ENCODE measurements at regions not wholly inside any gene's neighbourhood (a gene's known extent, or its start where the extent isn't known, plus 50 kb on each side); places are given as distances from the start of the nearest gene placed in this dataset.

- no peak overlapping the region for H3K27ac Mint-ChIP-seq
- ChIA-PET CTCF (no interaction called here), POLR2A (no interaction called here)
- H3K27me3 Mint-ChIP-seq = peaks cover 15% of the 10 kb centered on the region
- peaks cover 2% of the 10 kb centered on the region for H3K36me3 Mint-ChIP-seq (ENCODE audit: low read depth)
- H3K9me3 Mint-ChIP-seq = peaks cover 21% of the 10 kb centered on the region
- no peak for DNase-seq
- no peaks in the 10 kb centered on the region for H3K4me1 Mint-ChIP-seq
- H3K4me3 Mint-ChIP-seq = no peak overlapping the region
Measured at GRCh38 chr1:229812148-229812547, 186.1 kb downstream of the URB2 start.

GRCh38 chr1:229812693-229813092, 186.6 kb downstream of the URB2 start:
- CTCF ChIA-PET = interaction anchor here (0.6 kb wide), 1 partner anchor 1078 kb away, joined by 4 read pairs; no protein-coding TSS in a partner anchor
- no peak overlapping the region for H3K4me3 Mint-ChIP-seq

GRCh38 chr1:229815076-229815475, 189.0 kb downstream of the URB2 start:
- ChIA-PET POLR2A (no interaction called here), CTCF (interaction anchor here (0.6 kb wide), 1 partner anchor 550 kb away, joined by 3 read pairs; no protein-coding TSS in a partner anchor)
- peaks cover 7% of the 10 kb centered on the region for H3K9me3 Mint-ChIP-seq
- H3K4me3 Mint-ChIP-seq = no peak overlapping the region
- peaks cover 24% of the 10 kb centered on the region for H3K27me3 Mint-ChIP-seq
- H3K36me3 Mint-ChIP-seq (ENCODE audit: low read depth) = no peaks in the 10 kb centered on the region
- no peaks in the 10 kb centered on the region for H3K4me1 Mint-ChIP-seq
- no peak for DNase-seq
- H3K27ac Mint-ChIP-seq = no peak overlapping the region

More at GRCh38 chr1:229812693-229813092, 186.6 kb downstream of the URB2 start:
- peaks cover 2% of the 10 kb centered on the region for H3K36me3 Mint-ChIP-seq (ENCODE audit: low read depth)
- no peak for DNase-seq
- H3K27me3 Mint-ChIP-seq = peaks cover 20% of the 10 kb centered on the region
- no peaks in the 10 kb centered on the region for H3K4me1 Mint-ChIP-seq
- peaks cover 21% of the 10 kb centered on the region for H3K9me3 Mint-ChIP-seq
- POLR2A ChIA-PET = no interaction called here
- H3K27ac Mint-ChIP-seq = no peak overlapping the region

- no peak for DNase-seq
- Mint-ChIP-seq H3K27ac (no peak overlapping the region), H3K36me3 (ENCODE audit: low read depth) (no peaks in the 10 kb centered on the region), H3K4me3 (no peak overlapping the region), H3K9me3 (no peaks in the 10 kb centered on the region), H3K4me1 (no peaks in the 10 kb centered on the region), H3K27me3 (peaks cover 19% of the 10 kb centered on the region)
- POLR2A ChIA-PET = no interaction called here
- CTCF ChIA-PET = interaction anchor here (0.6 kb wide), 1 partner anchor 549 kb away, joined by 3 read pairs; no protein-coding TSS in a partner anchor
Measured at GRCh38 chr1:229815961-229816360, 189.9 kb downstream of the URB2 start.

DNA sequence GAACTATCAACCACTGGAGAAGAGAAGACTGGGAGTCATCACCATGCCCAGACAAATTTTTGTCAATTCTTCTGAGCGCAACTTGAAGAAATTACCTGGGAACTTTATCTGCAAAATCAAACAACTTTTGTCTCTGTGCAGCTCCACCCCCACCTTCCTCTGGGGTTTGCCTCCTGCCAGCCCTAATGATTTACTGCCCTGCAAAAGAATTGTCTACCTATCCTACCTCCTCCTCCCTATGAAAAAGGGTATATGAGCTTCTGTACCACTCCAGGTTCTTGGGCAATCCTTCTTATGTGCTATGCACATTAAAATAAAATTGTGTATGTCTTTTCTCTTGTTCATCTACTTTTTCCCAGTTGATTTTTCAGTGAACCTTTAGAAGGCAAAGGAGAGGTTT, 191.9 kb downstream of the URB2 start:
- Mint-ChIP-seq H3K27me3 (peaks cover 13% of the 10 kb centered on the region), H3K36me3 (ENCODE audit: low read depth) (no peaks in the 10 kb centered on the region), H3K27ac (no peak overlapping the region), H3K4me1 (no peaks in the 10 kb centered on the region), H3K9me3 (no peaks in the 10 kb centered on the region), H3K4me3 (no peak overlapping the region)
- DNase-seq = no peak
- CTCF ChIA-PET = no interaction called here
- POLR2A ChIA-PET = no interaction called here

DNA sequence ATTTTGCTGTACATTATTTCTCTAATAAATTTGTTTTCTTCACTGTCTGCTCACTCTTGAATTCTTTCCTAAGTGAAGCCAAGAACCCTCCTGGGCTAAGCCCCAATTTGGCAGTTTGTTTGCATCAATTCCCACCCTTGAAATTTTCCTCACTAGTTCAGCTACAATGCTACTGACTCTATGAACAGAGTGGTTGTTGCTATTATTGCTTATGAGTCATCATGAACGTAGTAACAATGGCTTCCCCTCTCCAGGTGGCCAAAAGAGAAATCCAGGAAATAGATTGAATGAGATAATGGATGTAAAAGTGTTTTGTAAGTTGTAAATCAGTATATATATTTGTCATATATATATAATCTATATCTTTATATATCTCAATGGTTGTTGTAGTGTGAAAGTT, 193.0 kb downstream of the URB2 start:
- ChIA-PET CTCF (no interaction called here), POLR2A (no interaction called here)
- H3K4me1 Mint-ChIP-seq = no peaks in the 10 kb centered on the region
- H3K9me3 Mint-ChIP-seq = no peaks in the 10 kb centered on the region
- no peak for DNase-seq
- H3K4me3 Mint-ChIP-seq = no peak overlapping the region
- no peak overlapping the region for H3K27ac Mint-ChIP-seq
- no peaks in the 10 kb centered on the region for H3K36me3 Mint-ChIP-seq (ENCODE audit: low read depth)
- peaks cover 13% of the 10 kb centered on the region for H3K27me3 Mint-ChIP-seq

GRCh38 chr1:229822026-229822425, 196.0 kb downstream of the URB2 start:
- Mint-ChIP-seq H3K36me3 (ENCODE audit: low read depth) (no peaks in the 10 kb centered on the region), H3K27ac (no peak overlapping the region), H3K27me3 (peaks cover 13% of the 10 kb centered on the region), H3K4me1 (no peaks in the 10 kb centered on the region), H3K9me3 (peaks cover 2% of the 10 kb centered on the region), H3K4me3 (no peak overlapping the region)
- POLR2A ChIA-PET = no interaction called here
- DNase-seq = no peak
- CTCF ChIA-PET = no interaction called here

DNA sequence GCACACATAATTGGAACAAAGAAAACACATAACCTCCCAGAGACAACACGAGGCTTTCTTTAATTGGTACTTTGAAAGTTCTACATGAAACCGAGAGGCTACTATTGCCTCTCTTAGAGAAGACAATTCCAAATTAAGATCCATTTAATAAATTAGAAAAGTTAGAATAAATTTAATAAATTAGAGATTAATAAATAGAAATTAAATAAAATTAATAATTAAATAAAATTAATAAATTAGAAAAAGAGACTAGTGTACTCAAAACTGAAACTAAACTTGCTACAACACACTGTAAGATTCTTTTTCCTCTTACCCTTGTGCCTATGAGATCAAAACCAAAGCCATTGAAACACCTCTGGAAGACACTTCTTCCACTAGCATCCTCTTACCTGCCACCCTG, 199.0 kb downstream of the URB2 start:
- peaks cover 6% of the 10 kb centered on the region for H3K9me3 Mint-ChIP-seq
- ChIA-PET CTCF (no interaction called here), POLR2A (no interaction called here)
- no peak for DNase-seq
- no peaks in the 10 kb centered on the region for H3K36me3 Mint-ChIP-seq (ENCODE audit: low read depth)
- no peak overlapping the region for H3K27ac Mint-ChIP-seq
- peaks cover 7% of the 10 kb centered on the region for H3K27me3 Mint-ChIP-seq
- H3K4me3 Mint-ChIP-seq = no peak overlapping the region
- H3K4me1 Mint-ChIP-seq = no peaks in the 10 kb centered on the region

DNA sequence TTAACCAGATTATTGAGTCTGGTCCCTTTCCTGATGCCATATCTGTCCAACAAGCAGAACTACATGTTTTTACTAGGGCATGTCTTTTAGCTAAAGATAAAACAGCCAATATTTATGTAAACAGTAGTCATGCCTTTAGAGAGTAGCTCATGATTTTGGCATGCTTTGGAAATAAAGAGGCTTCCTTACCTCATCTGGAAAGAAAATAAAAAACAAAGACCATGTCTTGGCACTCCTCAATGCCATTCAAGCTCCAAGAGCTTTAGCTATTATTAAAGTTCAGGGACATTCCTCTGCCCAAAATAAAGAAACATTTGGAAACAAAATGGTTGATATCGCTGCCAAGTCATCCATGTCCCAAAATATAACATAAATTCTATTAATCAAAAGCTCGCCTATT, 202.4 kb downstream of the URB2 start:
- Mint-ChIP-seq H3K27me3 (peaks cover 12% of the 10 kb centered on the region), H3K4me3 (no peak overlapping the region), H3K4me1 (no peaks in the 10 kb centered on the region), H3K36me3 (ENCODE audit: low read depth) (no peaks in the 10 kb centered on the region), H3K9me3 (peaks cover 8% of the 10 kb centered on the region), H3K27ac (no peak overlapping the region)
- no peak for DNase-seq
- ChIA-PET POLR2A (no interaction called here), CTCF (interaction anchor here (0.9 kb wide), 1 partner anchor 28 kb away, joined by 3 read pairs; no protein-coding TSS in a partner anchor)

DNA sequence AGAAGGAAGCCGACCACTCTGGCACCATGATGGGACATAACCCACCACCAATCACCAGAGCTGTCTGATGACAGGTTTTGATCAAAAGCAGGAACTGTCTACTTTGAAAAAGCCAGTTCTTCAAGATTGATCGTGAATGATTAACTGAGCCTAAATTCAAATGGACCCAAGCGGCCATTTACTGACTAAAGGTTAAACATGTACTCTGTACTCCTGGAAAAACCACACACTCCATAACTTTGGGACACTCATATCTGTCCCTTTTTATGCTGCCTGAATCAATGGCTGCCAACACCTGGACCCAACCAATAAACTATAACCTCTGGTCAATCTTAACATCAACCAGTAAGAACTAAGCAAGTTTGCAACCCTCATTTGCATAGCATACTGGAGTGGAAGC, 206.6 kb downstream of the URB2 start:
- H3K4me1 Mint-ChIP-seq = no peaks in the 10 kb centered on the region
- H3K27me3 Mint-ChIP-seq = peaks cover 19% of the 10 kb centered on the region
- no peak for DNase-seq
- H3K36me3 Mint-ChIP-seq (ENCODE audit: low read depth) = no peaks in the 10 kb centered on the region
- peaks cover 4% of the 10 kb centered on the region for H3K9me3 Mint-ChIP-seq
- H3K4me3 Mint-ChIP-seq = no peak overlapping the region
- POLR2A ChIA-PET = no interaction called here
- CTCF ChIA-PET = no interaction called here
- no peak overlapping the region for H3K27ac Mint-ChIP-seq

DNA sequence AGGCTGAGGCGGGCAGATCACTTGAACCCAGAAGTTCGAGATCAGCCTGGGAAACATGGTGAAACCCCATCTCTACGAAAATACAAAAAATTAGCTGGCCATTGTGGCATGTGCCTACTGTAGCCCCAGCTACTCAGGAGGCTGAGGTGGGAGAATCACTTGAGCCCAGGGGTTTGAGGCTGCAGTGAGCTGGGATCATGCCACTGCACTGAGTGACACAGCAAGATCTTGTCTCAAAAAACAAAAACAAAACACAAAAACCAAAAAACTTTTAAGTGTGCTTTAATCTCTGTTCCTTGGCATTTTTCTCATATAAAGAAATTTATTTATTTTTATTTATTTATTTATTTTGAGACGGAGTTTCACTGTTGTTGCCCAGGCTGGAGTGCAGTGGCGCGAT, 208.2 kb downstream of the URB2 start:
- no peaks in the 10 kb centered on the region for H3K36me3 Mint-ChIP-seq (ENCODE audit: low read depth)
- CTCF ChIA-PET = no interaction called here
- DNase-seq = no peak
- peaks cover 2% of the 10 kb centered on the region for H3K9me3 Mint-ChIP-seq
- POLR2A ChIA-PET = no interaction called here
- peaks cover 19% of the 10 kb centered on the region for H3K27me3 Mint-ChIP-seq
- no peak overlapping the region for H3K4me3 Mint-ChIP-seq
- no peak overlapping the region for H3K27ac Mint-ChIP-seq
- no peaks in the 10 kb centered on the region for H3K4me1 Mint-ChIP-seq

- no peak for DNase-seq
- Mint-ChIP-seq H3K36me3 (ENCODE audit: low read depth) (no peaks in the 10 kb centered on the region), H3K9me3 (peaks cover 2% of the 10 kb centered on the region), H3K27me3 (peaks cover 27% of the 10 kb centered on the region), H3K4me3 (no peak overlapping the region), H3K27ac (no peak overlapping the region), H3K4me1 (no peaks in the 10 kb centered on the region)
- CTCF ChIA-PET = no interaction called here
- POLR2A ChIA-PET = no interaction called here
Measured at GRCh38 chr1:229835226-229835625, 209.2 kb downstream of the URB2 start.

GRCh38 chr1:229836324-229836723, 210.3 kb downstream of the URB2 start:
- H3K27ac Mint-ChIP-seq = no peak overlapping the region
- no peak overlapping the region for H3K4me3 Mint-ChIP-seq
- CTCF ChIA-PET = interaction anchor here (0.5 kb wide), 1 partner anchor 1616 kb away, joined by 4 read pairs; no protein-coding TSS in a partner anchor
- no peaks in the 10 kb centered on the region for H3K36me3 Mint-ChIP-seq (ENCODE audit: low read depth)
- DNase-seq = no peak
- H3K9me3 Mint-ChIP-seq = peaks cover 2% of the 10 kb centered on the region
- POLR2A ChIA-PET = no interaction called here
- peaks cover 1% of the 10 kb centered on the region for H3K4me1 Mint-ChIP-seq
- peaks cover 29% of the 10 kb centered on the region for H3K27me3 Mint-ChIP-seq

GRCh38 chr1:229838204-229838603, 212.2 kb downstream of the URB2 start:
- Mint-ChIP-seq H3K4me3 (no peak overlapping the region), H3K4me1 (peaks cover 2% of the 10 kb centered on the region), H3K36me3 (ENCODE audit: low read depth) (no peaks in the 10 kb centered on the region), H3K27me3 (peaks cover 24% of the 10 kb centered on the region), H3K9me3 (no peaks in the 10 kb centered on the region), H3K27ac (no peak overlapping the region)
- ChIA-PET CTCF (no interaction called here), POLR2A (no interaction called here)
- DNase-seq = no peak
